Nucleus accumbens (tissue), 56 donors: ENCODE measurements at regions not wholly inside any gene's neighbourhood (a gene's known extent, or its start where the extent isn't known, plus 50 kb on each side); places are given as distances from the start of the nearest gene placed in this dataset.

ENCODE experiments used
- DNase-seq, 56 donors: peaks; one replicate each; lab custom pipeline; 2025; lab: John Stamatoyannopoulos, UW

GRCh38 chr18:71131918-71132317, 843.1 kb downstream of the SOCS6 start:
- DNase-seq: no peak

DNA sequence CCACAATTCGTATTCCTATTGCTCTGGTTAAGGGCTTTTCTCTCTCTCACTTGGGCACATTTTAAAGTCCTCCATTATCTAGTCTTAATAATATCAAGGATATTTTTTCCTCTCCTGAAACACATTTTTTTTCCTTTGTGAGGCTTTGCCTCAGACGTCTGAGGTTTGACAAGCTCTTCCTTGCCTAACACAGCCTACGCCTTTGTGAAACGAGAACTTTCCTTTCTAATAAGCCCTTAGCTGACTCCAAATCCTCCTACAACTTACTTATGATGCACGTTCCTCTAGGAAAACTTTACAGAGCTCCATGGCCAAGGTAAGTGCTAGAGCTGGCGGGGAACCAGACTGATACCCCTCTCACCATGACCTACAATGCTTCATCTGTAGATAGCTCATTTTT, 841.5 kb downstream of the SOCS6 start:
- DNase-seq: peak in 2 of 56 donors; percentile 9 to 20

DNA sequence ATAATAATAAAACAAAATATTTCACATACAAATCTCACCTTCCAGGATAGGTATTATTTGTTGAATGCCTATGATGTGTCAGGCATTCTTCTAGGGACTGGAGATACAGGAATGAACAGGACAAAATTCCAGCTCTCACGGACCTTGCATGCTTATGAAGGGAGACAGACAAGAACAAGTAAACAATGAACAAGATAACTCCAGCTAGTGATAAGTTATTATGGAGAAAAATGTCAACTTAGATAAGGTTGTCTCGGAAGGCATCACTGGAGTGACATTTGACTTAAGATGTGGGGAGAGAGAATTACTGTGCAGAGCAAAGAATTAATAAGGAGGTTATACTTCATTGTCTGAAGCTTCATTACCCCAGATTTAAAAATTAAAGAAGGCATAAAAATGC, 836.7 kb downstream of the SOCS6 start:
- DNase-seq: no peak

DNA sequence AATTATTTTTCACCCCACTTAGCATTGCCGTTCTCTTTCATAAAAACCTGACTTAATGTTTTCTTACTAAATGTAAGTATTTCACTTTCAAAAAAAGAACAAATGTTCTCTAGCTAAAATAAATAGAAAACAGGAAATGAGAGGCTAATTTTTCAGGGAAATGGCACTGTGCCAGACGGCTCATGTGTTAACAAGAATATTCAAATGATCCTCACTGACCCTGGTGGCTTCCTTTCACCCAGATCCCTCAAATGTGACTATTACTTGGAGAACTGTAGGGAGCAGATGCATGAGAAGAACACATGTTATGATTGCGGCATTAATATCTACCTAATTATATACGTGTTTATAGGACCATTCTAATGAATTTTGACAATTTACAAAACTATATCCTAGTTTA, 827.7 kb downstream of the SOCS6 start:
- no peak for DNase-seq

DNA sequence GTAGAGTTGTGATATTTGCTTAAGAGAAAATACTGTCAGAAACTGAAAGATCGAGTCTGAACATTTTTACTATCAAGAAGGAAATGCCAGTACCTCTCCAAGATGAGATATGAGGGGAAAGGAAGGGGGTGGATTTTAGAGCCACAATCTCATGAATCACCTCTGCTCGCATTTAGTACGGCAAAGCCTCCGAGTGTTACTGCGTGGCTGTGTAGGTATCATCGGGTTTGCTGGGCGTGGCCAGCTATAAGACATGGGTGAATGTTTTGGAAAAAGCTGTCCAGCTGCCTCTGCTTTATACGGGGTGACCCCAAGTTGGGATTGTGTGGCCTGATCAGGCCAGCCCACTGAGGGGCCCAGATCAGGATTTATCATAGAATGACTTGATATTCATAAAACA, 826.4 kb downstream of the SOCS6 start:
- no peak for DNase-seq

DNA sequence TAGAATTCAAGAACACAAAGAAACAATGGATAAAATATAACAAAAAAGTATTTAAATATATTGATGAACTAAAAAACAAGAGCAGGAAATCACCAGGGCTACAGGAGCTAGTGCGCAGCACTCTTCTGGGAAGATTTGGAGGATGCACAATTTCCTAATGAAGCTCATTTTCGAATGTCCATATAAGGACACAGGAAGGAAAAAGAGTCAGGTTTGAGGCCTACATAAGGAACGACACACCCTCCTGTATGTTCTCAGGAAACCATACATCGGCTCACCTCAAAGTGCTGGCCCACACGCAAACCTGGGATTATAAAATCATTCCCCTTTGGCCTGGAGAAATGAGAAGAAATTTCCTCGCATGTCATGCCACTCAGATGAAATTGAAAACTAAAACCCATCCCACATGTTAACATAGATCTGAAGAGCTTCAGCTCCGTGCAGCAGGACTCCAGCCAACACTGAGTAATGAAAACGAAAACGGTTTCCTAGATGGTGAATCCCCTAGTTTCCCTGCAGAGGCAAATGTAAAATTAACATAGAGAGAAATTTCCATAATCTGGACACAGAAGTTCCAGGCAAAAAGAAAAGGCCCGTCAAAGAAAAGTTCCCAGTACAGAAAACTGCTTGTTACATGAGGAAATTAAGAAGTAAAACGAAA, 825.8 kb downstream of the SOCS6 start:
- no peak for DNase-seq

- DNase-seq: no peak
Observed at GRCh38 chr18:71107244-71107643, 818.4 kb downstream of the SOCS6 start.

- no peak for DNase-seq
Observed at GRCh38 chr18:71106701-71107100, 817.9 kb downstream of the SOCS6 start.

DNA sequence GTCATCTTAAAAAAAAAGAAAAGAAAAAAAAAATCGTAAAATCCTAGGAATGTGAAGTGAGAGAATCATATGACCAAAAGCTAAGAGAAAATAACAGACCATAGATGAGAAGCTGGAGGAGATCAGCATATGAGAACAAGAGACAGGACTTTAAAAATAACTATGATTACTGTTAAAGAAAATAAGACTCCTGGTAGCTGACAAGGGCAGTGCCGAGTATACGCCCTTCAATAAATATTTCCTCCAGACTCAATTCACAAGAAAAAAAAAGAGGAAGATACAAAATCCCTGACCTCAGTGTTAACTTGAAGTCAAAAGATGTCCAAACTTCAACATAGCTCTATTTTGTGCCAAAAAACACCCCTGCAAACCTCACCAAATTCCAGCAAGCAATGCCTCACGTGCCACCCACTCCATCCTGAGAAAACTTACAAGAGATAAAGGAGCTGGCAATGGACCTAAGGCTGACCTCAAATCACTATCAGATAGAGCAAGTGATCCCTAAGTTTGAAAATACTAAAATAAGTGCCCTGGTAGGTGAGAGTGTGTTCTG, 817.2 kb downstream of the SOCS6 start:
- no peak for DNase-seq

GRCh38 chr18:71105078-71105819, 816.4 kb downstream of the SOCS6 start:
- no peak for DNase-seq

DNA sequence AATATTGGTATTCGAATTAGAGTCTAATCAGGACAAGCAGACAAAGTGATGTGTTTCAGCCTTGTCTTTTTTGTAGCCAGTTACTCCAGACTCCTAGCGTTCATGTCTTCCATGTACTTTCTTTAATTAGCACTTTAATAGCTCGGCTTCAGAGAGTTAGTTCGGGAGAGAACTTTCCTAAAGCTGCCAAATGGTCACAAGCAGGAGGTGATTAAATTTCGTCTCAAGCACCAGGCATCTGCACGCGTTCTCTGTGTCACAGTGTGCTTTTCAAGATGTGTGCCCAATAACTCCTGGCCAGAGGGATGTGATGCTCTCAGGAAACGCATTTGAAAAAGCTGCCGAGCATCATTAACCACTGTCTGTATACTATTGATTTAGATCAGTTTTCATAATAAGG, 790.8 kb downstream of the SOCS6 start:
- no peak for DNase-seq

DNA sequence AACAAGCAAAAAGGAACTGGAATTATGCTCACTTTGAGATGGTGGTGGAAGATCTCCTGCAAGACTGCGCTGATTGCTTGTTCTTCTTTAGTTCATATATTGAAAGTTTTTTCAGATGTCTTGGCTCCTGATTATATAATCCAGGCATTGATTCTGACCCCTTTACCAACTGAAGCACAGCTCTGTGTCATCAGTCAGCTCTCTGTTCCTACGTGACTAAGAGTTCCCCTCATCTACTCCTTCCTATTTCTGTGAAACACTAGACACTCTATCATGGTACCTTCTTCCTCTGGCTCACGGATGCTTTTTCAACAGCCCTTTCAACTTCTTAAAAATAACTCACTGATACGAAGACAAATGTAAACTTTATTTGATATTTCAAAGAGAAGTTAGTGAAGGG, 788.6 kb downstream of the SOCS6 start:
- no peak for DNase-seq

- no peak for DNase-seq
Observed at GRCh38 chr18:71075147-71075546, 786.3 kb downstream of the SOCS6 start.

- no peak for DNase-seq
Observed at GRCh38 chr18:71068338-71068737, 779.5 kb downstream of the SOCS6 start.

DNA sequence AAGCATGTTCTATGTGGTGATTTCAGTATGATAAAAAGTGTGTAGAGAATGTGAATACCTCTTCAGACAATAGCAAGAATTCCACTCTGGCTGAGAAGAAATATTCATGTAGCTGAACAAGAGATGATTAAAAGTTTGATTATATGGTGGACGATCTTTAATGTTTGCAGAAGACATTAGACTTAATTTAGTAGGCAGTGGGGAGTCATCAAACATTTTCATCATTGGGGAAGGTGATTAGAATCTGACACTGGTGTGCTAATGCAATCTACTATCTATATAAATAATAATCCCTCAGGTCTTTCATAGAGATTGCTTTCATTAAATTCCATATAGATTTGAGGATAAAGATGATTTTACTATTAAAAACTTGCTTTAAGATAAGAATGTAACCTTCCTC, 761.0 kb downstream of the SOCS6 start:
- no peak for DNase-seq

GRCh38 chr18:71047882-71048281, 759.0 kb downstream of the SOCS6 start:
- DNase-seq: no peak

GRCh38 chr18:71045331-71046065, 756.7 kb downstream of the SOCS6 start:
- DNase-seq: no peak

DNA sequence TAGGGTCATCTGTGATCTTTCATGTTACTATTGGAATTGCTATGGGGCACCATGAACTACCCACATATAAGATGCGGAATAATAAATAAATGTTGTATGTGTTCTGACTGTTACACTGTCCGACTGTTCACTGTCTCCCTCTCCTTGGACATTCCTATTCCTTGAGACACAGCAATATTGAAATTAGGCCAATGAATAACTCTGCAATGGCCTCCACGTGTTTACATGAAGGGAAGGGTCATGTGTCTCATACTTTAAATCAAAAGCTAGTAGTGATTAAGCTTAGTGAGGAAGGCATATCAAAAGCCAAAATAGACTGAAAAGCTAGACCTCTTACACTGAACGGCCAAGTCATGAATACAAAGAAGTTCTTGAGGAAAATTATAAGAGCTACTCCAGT, 751.3 kb downstream of the SOCS6 start:
- no peak for DNase-seq

DNA sequence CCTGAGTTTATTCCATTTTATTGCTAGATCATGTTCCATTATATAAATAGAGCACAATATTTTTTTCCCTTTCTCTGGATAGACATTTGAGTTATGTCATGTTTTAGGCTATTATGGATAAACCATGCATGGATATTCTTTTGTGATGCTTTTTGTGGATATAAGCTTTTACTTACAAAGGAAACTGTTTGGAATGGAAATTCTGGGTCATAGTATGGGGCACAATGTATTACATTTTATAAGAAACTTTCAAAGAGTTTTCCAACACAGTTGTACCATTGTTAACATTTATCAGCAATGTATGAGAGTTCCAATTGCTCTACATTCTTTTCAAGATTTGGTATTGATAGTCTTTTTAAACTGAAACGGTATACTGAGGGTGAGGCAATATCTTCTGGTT, 749.4 kb downstream of the SOCS6 start:
- DNase-seq: no peak

GRCh38 chr18:71036783-71037182, 747.9 kb downstream of the SOCS6 start:
- no peak for DNase-seq
